Right atrium auricular region (tissue), 2 donors: ENCODE measurements at regions not wholly inside any gene's neighbourhood (a gene's known extent, or its start where the extent isn't known, plus 50 kb on each side); places are given as distances from the start of the nearest gene placed in this dataset.

ENCODE experiments used
- DNase-seq: peaks from one replicate; pipeline ENCODE4 v3.0.0-alpha.2; 2019; ENCODE audit warnings: low spot score
- H3K27ac ChIP-seq, 2 donors: fragments of 200-600 bp; sonication (generic); 1 replicate in 1 of 2; 2 replicates in 1 of 2; pipeline ENCODE4 v1.5.1; 2016 to 2019
- H3K27me3 ChIP-seq, 2 donors: fragments of 200-600 bp; sonication (generic); one replicate each; pipeline versions ENCODE4 v1.5.1 to v1.6.0; 2017 to 2019
- H3K36me3 ChIP-seq: fragments of 200-600 bp; sonication (generic); one replicate; pipeline ENCODE4 v1.5.1; 2016
- H3K4me1 ChIP-seq, 2 donors: fragments of 200-600 bp; sonication (generic); one replicate each; pipeline versions ENCODE4 v1.5.1 to v1.6.0; 2017 to 2019
- H3K4me3 ChIP-seq, 2 donors: fragments of 200-600 bp; sonication (generic); 1 replicate in 1 of 2; 2 replicates in 1 of 2; pipeline ENCODE4 v1.5.1; 2017 to 2019; ENCODE audit warnings: mild to moderate bottlenecking in 1 of 2, moderate library complexity in 1 of 2
- H3K9me3 ChIP-seq, 2 donors: fragments of 200-600 bp; sonication (generic); one replicate each; pipeline ENCODE4 v1.5.1; 2019
- CTCF ChIP-seq, 2 donors: fragments of 200-600 bp; sonication (generic); IDR thresholded peaks; one replicate each; pipeline ENCODE4 v1.5.1; 2019; ENCODE audit warnings: antibody characterized with exemption in 2 of 2

GRCh38 chr3:26260139-26260538 is 362.4 kb upstream of the LRRC3B start:
- Histone ChIP-seq H3K4me3 (no peak overlapping the region), H3K36me3 (no peaks in the 10 kb centered on the region), H3K27me3 (no peaks in the 10 kb centered on the region), H3K4me1 (peaks cover 0 to 14% of the 10 kb centered on the region in 2 donors), H3K27ac (no peak overlapping the region), H3K9me3 (no peaks in the 10 kb centered on the region)
- no peak for DNase-seq
- no peak for TF ChIP-seq CTCF (IDR thresholded peaks at IDR 0.05)

GRCh38 chr3:26264708-26265107 is 357.9 kb upstream of the LRRC3B start:
- peaks cover 0 to 9% of the 10 kb centered on the region in 2 donors for H3K4me1 ChIP-seq
- no peaks in the 10 kb centered on the region for H3K27me3 ChIP-seq
- H3K9me3 ChIP-seq, result no peaks in the 10 kb centered on the region
- no peak overlapping the region for H3K4me3 ChIP-seq
- no peak overlapping the region for H3K27ac ChIP-seq
- TF ChIP-seq CTCF (IDR thresholded peaks at IDR 0.05), result no peak
- DNase-seq, result no peak
- no peaks in the 10 kb centered on the region for H3K36me3 ChIP-seq

- Histone ChIP-seq H3K9me3 (no peaks in the 10 kb centered on the region), H3K27me3 (no peaks in the 10 kb centered on the region), H3K4me3 (no peak overlapping the region), H3K4me1 (no peaks in the 10 kb centered on the region), H3K27ac (no peak overlapping the region), H3K36me3 (no peaks in the 10 kb centered on the region)
- no peak for DNase-seq
- TF ChIP-seq CTCF (IDR thresholded peaks at IDR 0.05), result no peak
These were observed 350.7 kb upstream of the LRRC3B start for GRCh38 chr3:26271848-26272247.

GRCh38 chr3:26273196-26273595 is 349.4 kb upstream of the LRRC3B start:
- no peaks in the 10 kb centered on the region for H3K36me3 ChIP-seq

GRCh38 chr3:26279091-26279490 is 343.5 kb upstream of the LRRC3B start:
- no peak overlapping the region for H3K27ac ChIP-seq
- no peaks in the 10 kb centered on the region for H3K4me1 ChIP-seq
- no peaks in the 10 kb centered on the region for H3K27me3 ChIP-seq
- no peak for TF ChIP-seq CTCF (IDR thresholded peaks at IDR 0.05)
- H3K9me3 ChIP-seq, result peaks cover 0 to 5% of the 10 kb centered on the region in 2 donors
- H3K4me3 ChIP-seq, result no peak overlapping the region
- DNase-seq, result no peak
- H3K36me3 ChIP-seq, result no peaks in the 10 kb centered on the region

More at GRCh38 chr3:26273196-26273595, 349.4 kb upstream of the LRRC3B start:
- H3K9me3 ChIP-seq, result no peaks in the 10 kb centered on the region
- no peak for TF ChIP-seq CTCF (IDR thresholded peaks at IDR 0.05)
- no peak overlapping the region for H3K27ac ChIP-seq
- H3K27me3 ChIP-seq, result no peaks in the 10 kb centered on the region
- H3K4me3 ChIP-seq, result no peak overlapping the region
- H3K4me1 ChIP-seq, result no peaks in the 10 kb centered on the region
- DNase-seq, result no peak

- H3K9me3 ChIP-seq, result peaks cover 0 to 19% of the 10 kb centered on the region in 2 donors
- TF ChIP-seq CTCF (IDR thresholded peaks at IDR 0.05), result peak in 1 of 2 donors; percentile 15
- no peaks in the 10 kb centered on the region for H3K36me3 ChIP-seq
- no peak overlapping the region for H3K27ac ChIP-seq
- no peaks in the 10 kb centered on the region for H3K4me1 ChIP-seq
- H3K27me3 ChIP-seq, result no peaks in the 10 kb centered on the region
- no peak for DNase-seq
- H3K4me3 ChIP-seq, result no peak overlapping the region
These were observed 342.1 kb upstream of the LRRC3B start for GRCh38 chr3:26280517-26280916.
